ENCODE measurements at regions not wholly inside any gene's neighbourhood (a gene's known extent, or its start where the extent isn't known, plus 50 kb on each side); places are given as distances from the start of the nearest gene placed in this dataset.

DNA sequence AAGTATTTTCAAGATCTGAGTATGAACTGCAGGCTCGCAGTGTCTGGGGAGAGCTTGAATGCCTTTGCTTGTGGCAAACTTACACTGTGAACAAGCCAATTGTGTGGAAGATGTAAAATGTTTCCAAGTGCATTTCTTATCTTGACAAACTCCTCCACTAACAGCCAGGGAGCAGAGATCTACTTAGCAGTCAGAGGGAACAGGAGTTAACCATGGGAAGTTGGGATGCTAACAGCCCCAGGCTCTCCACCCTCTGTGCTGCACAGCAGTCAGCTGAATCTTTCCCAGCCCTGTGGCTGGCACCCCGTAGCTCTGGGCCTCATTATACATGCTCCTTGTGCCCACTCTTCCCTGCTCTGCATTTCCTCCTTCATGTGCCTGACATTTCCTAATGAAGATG is 450.2 kb downstream of the TSN start:
- TF ChIP-seq, protein P1, sequence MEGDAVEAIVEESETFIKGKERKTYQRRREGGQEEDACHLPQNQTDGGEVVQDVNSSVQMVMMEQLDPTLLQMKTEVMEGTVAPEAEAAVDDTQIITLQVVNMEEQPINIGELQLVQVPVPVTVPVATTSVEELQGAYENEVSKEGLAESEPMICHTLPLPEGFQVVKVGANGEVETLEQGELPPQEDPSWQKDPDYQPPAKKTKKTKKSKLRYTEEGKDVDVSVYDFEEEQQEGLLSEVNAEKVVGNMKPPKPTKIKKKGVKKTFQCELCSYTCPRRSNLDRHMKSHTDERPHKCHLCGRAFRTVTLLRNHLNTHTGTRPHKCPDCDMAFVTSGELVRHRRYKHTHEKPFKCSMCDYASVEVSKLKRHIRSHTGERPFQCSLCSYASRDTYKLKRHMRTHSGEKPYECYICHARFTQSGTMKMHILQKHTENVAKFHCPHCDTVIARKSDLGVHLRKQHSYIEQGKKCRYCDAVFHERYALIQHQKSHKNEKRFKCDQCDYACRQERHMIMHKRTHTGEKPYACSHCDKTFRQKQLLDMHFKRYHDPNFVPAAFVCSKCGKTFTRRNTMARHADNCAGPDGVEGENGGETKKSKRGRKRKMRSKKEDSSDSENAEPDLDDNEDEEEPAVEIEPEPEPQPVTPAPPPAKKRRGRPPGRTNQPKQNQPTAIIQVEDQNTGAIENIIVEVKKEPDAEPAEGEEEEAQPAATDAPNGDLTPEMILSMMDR (IDR thresholded peaks at IDR 0.05) = no peak
- no peak for TF ChIP-seq EZH2 (IDR thresholded peaks at IDR 0.05; ENCODE audit: borderline replicate concordance, insufficient read depth, low read depth, low read length, poor library complexity, severe bottlenecking)
